ENCODE measurements at regions not wholly inside any gene's neighbourhood (a gene's known extent, or its start where the extent isn't known, plus 50 kb on each side); places are given as distances from the start of the nearest gene placed in this dataset.
"Not testable (repeated sequence)": the region's sequence is repeated elsewhere in the genome, so short reads cannot be mapped to it uniquely, and the experiment has no call there.

DNA sequence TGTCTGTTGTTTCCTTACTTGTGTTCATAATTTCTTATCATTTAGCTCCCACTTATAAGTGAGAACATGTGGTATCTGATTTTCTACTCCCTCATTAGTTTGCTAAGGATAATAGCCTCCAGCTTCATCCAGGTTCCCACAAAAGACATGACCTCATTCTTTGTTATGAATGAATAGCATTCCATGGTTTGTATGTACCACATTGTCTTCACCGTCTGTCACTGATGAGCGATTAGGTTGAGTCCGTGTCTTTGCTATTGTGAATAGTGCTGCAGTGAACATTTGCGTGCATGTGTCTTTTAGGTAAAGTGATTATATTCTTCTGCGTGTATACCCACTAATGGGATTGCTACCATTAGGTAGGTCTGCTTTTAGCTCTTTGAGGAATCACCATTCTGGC lies 624.3 kb upstream of the EPHA5 start:
- peaks cover 2% of the 10 kb centered on the region for H3K4me1 ChIP-seq (ENCODE audit: control insufficient read depth, insufficient read depth, low read length)
- no peaks in the 10 kb centered on the region for H3K36me3 ChIP-seq (ENCODE audit: control insufficient read depth, insufficient read depth, low read length)
- no peak overlapping the region for H3K4me3 ChIP-seq (ENCODE audit: low read depth, low read length)
- no peaks in the 10 kb centered on the region for H3K27me3 ChIP-seq (ENCODE audit: control insufficient read depth, insufficient read depth, low read length)
- no peaks in the 10 kb centered on the region for H3K9me3 ChIP-seq (ENCODE audit: control insufficient read depth, insufficient read depth, low read length)
- H3K9ac ChIP-seq (ENCODE audit: low read depth, low read length) = no peak overlapping the region

DNA sequence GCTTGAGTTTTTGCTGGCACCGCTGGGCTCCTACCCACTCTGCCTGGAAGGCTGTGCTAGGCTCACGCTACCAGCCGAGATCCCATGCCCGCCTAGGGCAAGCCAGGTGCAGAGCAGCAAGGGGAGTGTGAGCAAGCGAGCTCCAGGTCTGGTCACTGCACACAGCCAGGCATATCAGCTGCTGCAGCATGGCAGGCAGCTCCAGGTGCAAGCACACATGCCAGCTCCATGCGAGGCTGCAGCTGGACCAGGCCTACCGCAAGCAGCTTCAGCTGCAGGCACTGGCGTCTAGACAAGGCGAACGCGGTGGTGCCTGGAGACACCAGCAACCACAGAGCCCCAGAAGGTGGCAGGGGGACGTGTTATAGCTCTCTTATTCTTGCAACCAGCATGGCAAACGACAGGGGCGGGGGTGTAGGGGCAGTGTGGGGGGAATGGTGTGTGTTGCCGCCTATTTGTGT lies 614.7 kb upstream of the EPHA5 start:
- H3K9ac ChIP-seq (ENCODE audit: low read depth, low read length) = no peak overlapping the region
- no peaks in the 10 kb centered on the region for H3K27me3 ChIP-seq (ENCODE audit: control insufficient read depth, insufficient read depth, low read length)
- H3K36me3 ChIP-seq (ENCODE audit: control insufficient read depth, insufficient read depth, low read length) = no peaks in the 10 kb centered on the region
- no peaks in the 10 kb centered on the region for H3K4me1 ChIP-seq (ENCODE audit: control insufficient read depth, insufficient read depth, low read length)
- H3K4me3 ChIP-seq (ENCODE audit: low read depth, low read length) = no peak overlapping the region
- no peaks in the 10 kb centered on the region for H3K9me3 ChIP-seq (ENCODE audit: control insufficient read depth, insufficient read depth, low read length)

DNA sequence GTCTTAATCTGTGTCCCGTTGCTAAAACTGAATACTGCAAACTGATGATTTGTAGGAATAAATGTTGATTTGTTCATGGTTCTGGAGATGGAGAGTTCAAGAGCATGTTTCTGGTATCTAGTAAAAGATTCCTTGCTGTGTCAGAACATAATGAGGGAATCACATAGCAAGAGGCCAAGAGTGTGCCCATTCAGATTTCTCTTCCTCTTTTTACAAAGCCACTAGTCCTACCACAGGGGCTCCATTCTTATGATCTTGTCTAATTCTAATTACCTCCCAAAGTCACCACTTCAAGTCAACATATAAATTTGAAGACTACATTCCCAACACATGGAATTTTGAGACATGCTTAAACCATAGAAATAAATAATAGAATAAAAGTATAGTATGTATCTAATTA lies 608.8 kb upstream of the EPHA5 start:
- Histone ChIP-seq H3K27me3 (ENCODE audit: control insufficient read depth, insufficient read depth, low read length) (no peaks in the 10 kb centered on the region), H3K9ac (ENCODE audit: low read depth, low read length) (no peak overlapping the region), H3K4me1 (ENCODE audit: control insufficient read depth, insufficient read depth, low read length) (no peaks in the 10 kb centered on the region), H3K9me3 (ENCODE audit: control insufficient read depth, insufficient read depth, low read length) (no peaks in the 10 kb centered on the region), H3K36me3 (ENCODE audit: control insufficient read depth, insufficient read depth, low read length) (no peaks in the 10 kb centered on the region), H3K4me3 (ENCODE audit: low read depth, low read length) (no peak overlapping the region)

DNA sequence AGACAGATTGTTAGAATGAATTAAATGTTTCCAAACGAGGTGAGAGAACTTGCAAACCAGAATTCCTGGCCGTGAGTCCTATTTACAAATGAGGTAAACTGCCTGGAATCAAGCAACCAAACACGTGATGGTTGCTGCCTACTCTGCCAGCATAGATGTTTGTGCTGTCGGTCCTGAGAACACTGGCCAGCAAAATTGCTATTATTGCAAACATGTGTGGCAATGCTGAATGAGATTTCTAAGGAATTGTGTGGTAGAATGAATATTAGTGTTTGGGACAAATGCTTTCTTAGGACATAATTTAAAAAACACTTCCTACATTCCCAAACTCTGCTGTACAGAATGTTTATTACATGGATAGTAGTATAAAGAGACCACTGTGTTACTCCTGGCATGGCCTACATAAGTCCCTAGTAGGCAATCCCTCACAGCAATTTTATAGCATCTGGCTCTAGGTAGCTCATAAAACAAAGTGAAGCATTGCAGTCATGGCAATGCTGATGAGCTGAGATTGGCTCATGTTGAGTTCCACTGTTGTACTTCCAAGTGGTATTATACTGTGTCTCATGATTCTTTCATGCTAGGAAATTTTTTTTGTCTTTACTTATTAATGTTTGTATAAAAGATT lies 605.2 kb upstream of the EPHA5 start:
- Histone ChIP-seq H3K4me3 (ENCODE audit: low read depth, low read length) (no peak overlapping the region), H3K4me1 (ENCODE audit: control insufficient read depth, insufficient read depth, low read length) (no peaks in the 10 kb centered on the region), H3K9me3 (ENCODE audit: control insufficient read depth, insufficient read depth, low read length) (no peaks in the 10 kb centered on the region), H3K27me3 (ENCODE audit: control insufficient read depth, insufficient read depth, low read length) (no peaks in the 10 kb centered on the region), H3K9ac (ENCODE audit: low read depth, low read length) (no peak overlapping the region), H3K36me3 (ENCODE audit: control insufficient read depth, insufficient read depth, low read length) (no peaks in the 10 kb centered on the region)

DNA sequence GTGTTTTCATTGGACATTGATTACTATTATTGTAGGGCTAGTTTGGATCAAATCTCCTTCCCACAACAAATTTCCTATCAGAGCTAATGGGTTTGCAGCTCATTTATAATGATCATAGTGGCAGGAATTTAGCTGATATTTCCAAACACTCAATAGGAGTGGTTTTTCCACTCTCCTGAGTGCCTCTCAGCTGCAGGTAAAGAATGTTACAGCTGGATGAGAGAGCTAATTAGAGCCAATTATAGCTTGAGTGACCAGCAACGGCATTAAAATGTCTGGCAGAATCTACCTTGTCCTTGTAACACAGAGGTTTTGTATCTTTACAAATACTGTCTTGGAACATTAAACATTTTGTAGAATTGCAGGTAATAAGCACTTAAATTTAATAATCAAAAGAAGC lies 602.8 kb upstream of the EPHA5 start:
- Histone ChIP-seq H3K9ac (ENCODE audit: low read depth, low read length) (no peak overlapping the region), H3K27me3 (ENCODE audit: control insufficient read depth, insufficient read depth, low read length) (no peaks in the 10 kb centered on the region), H3K9me3 (ENCODE audit: control insufficient read depth, insufficient read depth, low read length) (no peaks in the 10 kb centered on the region), H3K4me3 (ENCODE audit: low read depth, low read length) (no peak overlapping the region), H3K4me1 (ENCODE audit: control insufficient read depth, insufficient read depth, low read length) (no peaks in the 10 kb centered on the region), H3K36me3 (ENCODE audit: control insufficient read depth, insufficient read depth, low read length) (no peaks in the 10 kb centered on the region)

DNA sequence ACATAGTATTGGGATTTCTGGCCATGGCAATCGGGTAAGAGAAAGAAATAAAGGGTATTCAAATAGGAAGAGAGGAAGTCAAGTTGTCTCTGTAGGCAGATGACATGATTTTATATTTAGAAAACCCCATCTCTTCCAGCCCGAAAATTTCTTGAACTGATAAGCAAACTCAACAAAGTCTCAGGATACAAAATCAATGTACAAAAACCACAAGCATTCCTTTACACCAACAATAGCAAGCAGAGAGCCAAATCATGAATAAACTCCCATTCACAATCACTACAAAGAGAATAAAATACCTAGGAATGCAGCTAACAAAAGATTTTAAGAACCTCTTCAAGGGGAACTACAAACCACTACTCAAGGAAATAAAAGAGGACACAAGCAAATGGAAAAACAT lies 600.1 kb upstream of the EPHA5 start:
- not testable (repeated sequence) for H3K27me3 ChIP-seq (ENCODE audit: control insufficient read depth, insufficient read depth, low read length); H3K4me1 ChIP-seq (ENCODE audit: control insufficient read depth, insufficient read depth, low read length); H3K36me3 ChIP-seq (ENCODE audit: control insufficient read depth, insufficient read depth, low read length); H3K4me3 ChIP-seq (ENCODE audit: low read depth, low read length); H3K9ac ChIP-seq (ENCODE audit: low read depth, low read length); H3K9me3 ChIP-seq (ENCODE audit: control insufficient read depth, insufficient read depth, low read length)

DNA sequence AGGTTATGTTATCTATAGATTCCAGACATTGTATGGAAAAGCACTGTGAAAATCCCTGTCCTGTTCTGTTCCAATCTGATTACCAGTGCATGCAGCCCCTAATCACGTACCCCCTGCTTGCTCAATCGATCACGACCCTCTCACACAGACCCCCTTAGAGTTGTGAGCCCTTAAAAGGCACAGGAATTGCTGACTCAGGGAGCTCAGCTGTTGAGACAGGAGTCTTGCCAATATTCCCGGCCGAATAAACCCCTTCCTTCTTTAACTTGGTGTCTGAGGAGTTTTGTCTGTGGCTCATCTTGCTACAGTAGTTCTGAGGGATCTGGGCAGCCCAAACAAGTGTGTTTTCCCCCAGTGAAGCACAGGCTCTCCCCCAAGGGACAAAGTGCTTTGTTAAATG lies 596.3 kb upstream of the EPHA5 start:
- not testable (repeated sequence) for H3K4me3 ChIP-seq (ENCODE audit: low read depth, low read length); H3K4me1 ChIP-seq (ENCODE audit: control insufficient read depth, insufficient read depth, low read length); H3K36me3 ChIP-seq (ENCODE audit: control insufficient read depth, insufficient read depth, low read length); H3K27me3 ChIP-seq (ENCODE audit: control insufficient read depth, insufficient read depth, low read length); H3K9me3 ChIP-seq (ENCODE audit: control insufficient read depth, insufficient read depth, low read length); H3K9ac ChIP-seq (ENCODE audit: low read depth, low read length)

DNA sequence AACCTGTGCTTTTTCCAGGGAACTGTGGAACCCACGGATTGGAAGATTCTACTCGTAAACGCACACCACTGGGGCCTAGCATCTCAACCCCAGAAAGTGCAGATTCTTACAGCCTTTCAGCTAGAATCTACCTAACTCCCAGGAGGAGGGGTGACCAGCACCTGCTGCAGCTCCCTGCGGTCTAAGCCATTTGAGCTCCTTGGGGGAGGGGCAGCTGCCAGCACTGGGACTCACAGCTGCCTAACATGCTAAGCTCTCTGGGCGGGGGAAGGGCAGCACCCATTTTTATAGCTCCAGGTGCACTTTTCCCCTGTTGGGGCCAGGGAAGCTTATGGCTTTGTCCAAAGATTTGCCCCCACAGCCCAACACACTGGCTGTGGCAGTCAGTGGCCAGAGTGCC lies 595.7 kb upstream of the EPHA5 start:
- Histone ChIP-seq H3K36me3 (ENCODE audit: control insufficient read depth, insufficient read depth, low read length) (no peaks in the 10 kb centered on the region), H3K4me3 (ENCODE audit: low read depth, low read length) (no peak overlapping the region), H3K9me3 (ENCODE audit: control insufficient read depth, insufficient read depth, low read length) (no peaks in the 10 kb centered on the region), H3K27me3 (ENCODE audit: control insufficient read depth, insufficient read depth, low read length) (no peaks in the 10 kb centered on the region), H3K4me1 (ENCODE audit: control insufficient read depth, insufficient read depth, low read length) (peaks cover 3% of the 10 kb centered on the region), H3K9ac (ENCODE audit: low read depth, low read length) (no peak overlapping the region)

DNA sequence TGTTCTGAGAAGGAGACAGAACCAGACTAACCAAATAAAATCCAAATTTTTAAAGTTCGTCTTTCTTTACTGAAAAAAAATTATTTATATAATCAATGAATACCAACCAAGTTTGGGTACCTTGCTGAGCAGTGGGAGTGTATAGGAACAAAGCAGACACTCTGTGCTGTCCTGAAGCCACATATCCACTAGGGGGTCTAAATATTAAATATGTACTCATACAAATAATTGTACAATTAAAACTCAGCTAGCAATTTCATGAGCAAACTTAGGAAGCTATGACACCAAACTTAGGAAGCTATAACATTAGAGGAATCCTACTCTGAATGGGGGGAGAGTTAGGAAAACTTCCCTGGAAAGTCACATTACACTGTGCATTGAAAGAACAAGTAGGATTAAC lies 582.0 kb upstream of the EPHA5 start:
- Histone ChIP-seq H3K9ac (ENCODE audit: low read depth, low read length) (no peak overlapping the region), H3K4me3 (ENCODE audit: low read depth, low read length) (no peak overlapping the region), H3K9me3 (ENCODE audit: control insufficient read depth, insufficient read depth, low read length) (no peaks in the 10 kb centered on the region), H3K4me1 (ENCODE audit: control insufficient read depth, insufficient read depth, low read length) (no peaks in the 10 kb centered on the region), H3K36me3 (ENCODE audit: control insufficient read depth, insufficient read depth, low read length) (no peaks in the 10 kb centered on the region), H3K27me3 (ENCODE audit: control insufficient read depth, insufficient read depth, low read length) (no peaks in the 10 kb centered on the region)

DNA sequence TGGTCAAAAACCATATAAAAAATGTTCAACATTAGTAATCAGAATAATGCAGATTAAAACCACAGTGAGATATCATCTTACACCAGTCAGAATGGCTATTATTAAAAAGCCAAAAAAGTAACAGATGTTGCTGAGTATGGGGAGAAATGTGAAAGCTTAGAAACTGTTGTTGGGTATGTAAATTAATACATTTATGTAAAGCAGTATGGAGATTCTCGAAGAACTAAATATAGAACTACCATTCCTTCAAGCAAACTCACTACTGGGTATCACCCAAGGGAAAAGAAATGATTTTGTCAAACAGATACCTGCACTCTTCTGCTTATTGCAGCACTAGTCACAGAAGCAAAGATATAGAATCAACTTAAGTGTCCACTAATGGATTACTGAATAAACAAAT lies 576.4 kb upstream of the EPHA5 start:
- Histone ChIP-seq H3K9ac (ENCODE audit: low read depth, low read length) (no peak overlapping the region), H3K4me3 (ENCODE audit: low read depth, low read length) (no peak overlapping the region), H3K4me1 (ENCODE audit: control insufficient read depth, insufficient read depth, low read length) (no peaks in the 10 kb centered on the region), H3K9me3 (ENCODE audit: control insufficient read depth, insufficient read depth, low read length) (no peaks in the 10 kb centered on the region), H3K36me3 (ENCODE audit: control insufficient read depth, insufficient read depth, low read length) (no peaks in the 10 kb centered on the region), H3K27me3 (ENCODE audit: control insufficient read depth, insufficient read depth, low read length) (no peaks in the 10 kb centered on the region)

DNA sequence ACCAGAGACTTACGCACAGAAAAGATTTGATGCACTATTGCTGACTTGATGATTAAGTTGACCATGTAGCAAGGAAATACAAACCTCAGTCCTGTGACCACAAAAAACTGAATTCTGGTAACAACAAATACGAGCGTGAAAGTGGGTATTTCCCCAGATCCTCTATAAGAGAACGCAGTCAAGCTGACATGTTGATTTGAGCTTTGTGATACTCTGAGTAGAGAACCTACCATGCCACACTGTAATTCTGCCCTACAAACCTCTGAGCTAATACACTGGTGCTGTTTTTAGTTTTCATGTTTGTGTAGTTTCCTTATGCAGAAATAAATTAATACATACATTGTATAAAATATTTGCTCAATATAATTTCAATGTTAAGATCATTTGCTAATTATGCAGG lies 565.6 kb upstream of the EPHA5 start:
- Histone ChIP-seq H3K4me1 (ENCODE audit: control insufficient read depth, insufficient read depth, low read length) (no peaks in the 10 kb centered on the region), H3K9me3 (ENCODE audit: control insufficient read depth, insufficient read depth, low read length) (no peaks in the 10 kb centered on the region), H3K9ac (ENCODE audit: low read depth, low read length) (no peak overlapping the region), H3K4me3 (ENCODE audit: low read depth, low read length) (no peak overlapping the region), H3K36me3 (ENCODE audit: control insufficient read depth, insufficient read depth, low read length) (no peaks in the 10 kb centered on the region), H3K27me3 (ENCODE audit: control insufficient read depth, insufficient read depth, low read length) (no peaks in the 10 kb centered on the region)

DNA sequence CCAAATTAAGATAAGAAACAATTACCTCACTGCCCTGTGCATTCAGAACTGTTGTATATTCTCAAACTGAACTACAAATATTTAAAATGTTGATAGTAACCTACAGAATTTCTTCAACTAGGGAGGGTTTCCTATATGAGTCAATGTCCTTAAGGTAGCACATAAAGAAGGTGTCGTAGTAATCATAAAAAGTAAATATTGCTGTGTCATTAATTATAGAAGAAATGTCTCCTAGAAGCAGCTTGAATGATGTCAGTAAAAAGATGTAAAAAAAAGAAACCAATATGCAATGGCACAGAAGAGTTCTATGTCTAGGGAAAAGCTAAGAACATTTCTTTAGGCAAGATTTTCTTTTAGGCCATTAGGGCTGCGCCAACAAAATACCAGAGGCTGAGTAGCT lies 559.6 kb upstream of the EPHA5 start:
- Histone ChIP-seq H3K4me3 (ENCODE audit: low read depth, low read length) (no peak overlapping the region), H3K4me1 (ENCODE audit: control insufficient read depth, insufficient read depth, low read length) (no peaks in the 10 kb centered on the region), H3K36me3 (ENCODE audit: control insufficient read depth, insufficient read depth, low read length) (no peaks in the 10 kb centered on the region), H3K9ac (ENCODE audit: low read depth, low read length) (no peak overlapping the region), H3K9me3 (ENCODE audit: control insufficient read depth, insufficient read depth, low read length) (no peaks in the 10 kb centered on the region), H3K27me3 (ENCODE audit: control insufficient read depth, insufficient read depth, low read length) (no peaks in the 10 kb centered on the region)

DNA sequence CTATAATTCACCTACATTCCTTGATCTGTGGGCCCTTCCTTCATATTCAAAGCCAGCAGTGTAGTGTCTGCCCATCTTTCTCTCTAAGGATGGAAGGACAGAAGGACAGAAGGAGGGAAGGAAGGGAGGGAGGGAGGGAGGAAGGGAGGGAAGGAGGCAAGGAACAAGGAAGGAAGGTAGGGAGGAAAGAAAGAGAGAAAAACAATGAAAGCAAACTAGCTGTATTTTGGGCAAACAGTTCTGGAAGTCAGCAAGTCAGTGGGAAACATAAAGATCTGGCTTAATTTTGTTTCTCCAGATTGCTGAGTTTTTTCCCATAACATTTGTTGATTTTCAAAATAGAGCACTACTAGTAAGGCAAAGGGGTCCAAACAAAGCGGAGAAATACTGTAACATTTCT lies 555.2 kb upstream of the EPHA5 start:
- no peak overlapping the region for H3K9ac ChIP-seq (ENCODE audit: low read depth, low read length)
- H3K4me3 ChIP-seq (ENCODE audit: low read depth, low read length) = no peak overlapping the region
- H3K4me1 ChIP-seq (ENCODE audit: control insufficient read depth, insufficient read depth, low read length) = no peaks in the 10 kb centered on the region
- H3K9me3 ChIP-seq (ENCODE audit: control insufficient read depth, insufficient read depth, low read length) = no peaks in the 10 kb centered on the region
- no peaks in the 10 kb centered on the region for H3K27me3 ChIP-seq (ENCODE audit: control insufficient read depth, insufficient read depth, low read length)
- no peaks in the 10 kb centered on the region for H3K36me3 ChIP-seq (ENCODE audit: control insufficient read depth, insufficient read depth, low read length)

All from iPS-15b (cell line).